ENCODE measurements at regions not wholly inside any gene's neighbourhood (a gene's known extent, or its start where the extent isn't known, plus 50 kb on each side); places are given as distances from the start of the nearest gene placed in this dataset.

DNA sequence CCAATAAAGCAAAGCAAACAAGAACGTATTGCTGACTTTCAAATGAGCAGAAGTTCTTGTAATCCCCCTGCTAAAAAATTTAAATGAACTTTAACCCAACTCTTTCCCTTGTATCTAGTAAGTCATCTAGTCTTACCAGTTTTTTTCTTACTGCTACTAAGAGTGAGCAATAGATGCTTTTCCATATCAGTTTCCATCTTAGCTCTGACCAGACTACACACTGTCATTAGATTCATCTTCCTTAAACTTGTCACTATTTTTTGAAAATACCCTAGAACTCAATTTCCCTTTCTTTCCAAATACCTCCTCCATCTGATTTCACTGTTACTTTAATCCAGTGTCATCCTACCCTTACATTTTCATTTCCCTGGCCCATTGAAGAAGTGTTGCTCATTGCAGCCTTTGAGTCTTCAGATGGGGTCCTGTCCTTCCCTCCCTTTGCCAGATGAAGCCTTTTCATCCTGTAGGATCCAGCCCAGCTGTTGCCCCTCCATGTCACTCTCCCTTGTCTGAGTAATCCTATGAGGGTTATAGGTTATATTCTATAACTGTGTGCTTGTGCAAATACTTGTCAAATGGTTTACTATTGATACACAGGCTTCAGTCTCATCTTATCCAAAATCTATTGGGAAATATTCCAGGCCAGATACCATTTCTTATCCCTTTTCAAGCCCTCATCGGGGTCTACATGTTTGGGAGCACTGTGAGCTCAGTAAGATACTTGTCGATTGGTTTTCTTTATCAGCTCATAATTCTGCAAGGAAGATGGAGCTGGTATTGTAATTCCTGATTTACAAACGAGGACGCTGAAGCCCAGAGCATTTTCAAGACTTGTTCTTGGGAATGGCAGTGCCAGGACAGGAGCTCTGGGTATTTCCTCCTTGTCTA, 51.5 kb upstream of the ITGB1 start:
- in situ Hi-C loops (cut with MboI; ENCODE audit: low sequenced_read_pairs): loop anchor here (10.0 kb wide), 1 partner anchor 215 kb away; no protein-coding TSS in a partner anchor

DNA sequence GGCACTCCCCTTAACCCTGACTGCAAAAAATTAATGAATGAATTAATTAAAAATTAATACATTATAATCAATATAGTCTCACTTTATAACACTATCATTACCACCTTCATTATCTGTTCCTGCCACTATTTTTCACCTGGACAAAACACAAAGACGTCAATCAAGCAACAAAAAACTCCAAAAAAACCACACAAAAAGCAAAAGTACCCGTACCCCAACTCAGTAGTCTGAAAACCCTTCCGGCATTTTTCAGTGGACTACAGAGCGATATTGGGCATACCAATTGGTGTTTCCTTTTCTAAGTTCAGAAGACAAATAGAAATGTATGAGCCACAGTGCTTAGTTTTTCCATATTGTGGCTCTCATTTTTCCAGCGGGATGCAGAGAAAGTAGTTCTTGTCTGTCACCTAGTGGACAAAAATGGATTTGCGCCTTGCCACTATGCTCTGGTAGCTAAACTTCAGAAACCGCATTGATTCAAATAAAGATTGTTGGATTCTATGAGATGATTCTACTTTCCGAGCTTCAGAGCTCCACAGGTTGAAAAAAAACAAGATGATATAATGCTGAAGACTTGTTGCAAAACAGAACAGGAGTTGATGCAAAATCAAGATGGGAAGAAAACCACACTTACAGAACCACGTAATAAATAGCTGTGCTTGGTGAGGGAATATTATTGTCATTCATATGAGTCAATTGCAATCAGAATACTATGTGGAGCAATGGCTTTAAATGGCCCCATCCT, 50.6 kb upstream of the ITGB1 start:
- in situ Hi-C loops (cut with MboI; ENCODE audit: low sequenced_read_pairs): loop anchor here (10.0 kb wide), 1 partner anchor 214 kb away; no protein-coding TSS in a partner anchor

DNA sequence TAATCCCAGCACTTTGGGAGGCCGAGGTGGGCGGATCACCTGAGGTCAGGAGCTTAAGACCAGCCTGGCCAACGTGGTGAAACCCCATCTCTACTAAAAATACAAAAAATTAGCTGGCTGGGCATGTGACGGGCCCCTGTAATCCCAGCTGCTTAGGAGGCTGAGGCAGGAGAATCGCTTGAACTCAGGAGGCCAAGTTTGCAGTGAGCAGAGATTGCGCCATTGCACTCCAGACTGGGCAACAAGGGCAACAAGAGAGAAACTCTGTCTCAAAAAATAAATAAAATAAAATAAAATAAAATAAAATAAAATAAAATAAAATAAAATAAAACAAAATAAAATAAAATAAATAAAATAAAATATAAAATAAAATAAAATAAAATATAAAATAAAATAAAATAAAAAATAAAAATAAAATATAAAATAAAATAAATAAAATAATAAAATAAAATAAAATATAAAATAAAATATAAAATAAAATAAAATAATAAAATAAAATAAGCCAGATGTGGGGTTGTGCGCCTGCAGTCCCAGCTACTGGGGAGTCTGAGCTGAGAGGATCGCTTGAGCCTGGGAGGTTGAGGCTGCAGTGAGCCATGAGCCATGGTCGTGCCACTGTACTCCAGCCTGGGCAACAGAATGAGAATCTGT, 49.8 kb upstream of the ITGB1 start:
- in situ Hi-C loops (cut with MboI; ENCODE audit: low sequenced_read_pairs): loop anchor here (10.0 kb wide), 1 partner anchor 213 kb away; no protein-coding TSS in a partner anchor
